Tibial nerve (tissue), 4 donors: ENCODE measurements at regions not wholly inside any gene's neighbourhood (a gene's known extent, or its start where the extent isn't known, plus 50 kb on each side); places are given as distances from the start of the nearest gene placed in this dataset.
"Not testable (repeated sequence)": the region's sequence is repeated elsewhere in the genome, so short reads cannot be mapped to it uniquely, and the experiment has no call there.

Experiments used
- EP300 ChIP-seq, 2 donors: sonication (generic); formaldehyde crosslinking; IDR thresholded peaks; one replicate each; pipeline ENCODE4 v1.6.1; 2017; ENCODE audit warnings: antibody characterized with exemption in 2 of 2, mild to moderate bottlenecking in 1 of 2
- POLR2A ChIP-seq, 2 donors: fragments of 450-650 bp; IDR thresholded peaks; one replicate each; pipeline ENCODE4 v1.6.1; 2017; ENCODE audit warnings: antibody characterized with exemption in 2 of 2, mild to moderate bottlenecking in 2 of 2, moderate library complexity in 2 of 2
- TF ChIP-seq, protein P1 (sequence below), 5 experiments: fragments of 200-600 bp in 3 of 5; fragments of 450-650 bp in 2 of 5; sonication (generic) in 3 of 5; IDR thresholded peaks; one replicate each; pipeline ENCODE4 v1.5.1; 2016 to 2019; ENCODE audit warnings: antibody characterized with exemption in 5 of 5, mild to moderate bottlenecking in 3 of 5, moderate library complexity in 2 of 5

GRCh38 chr21:9727187-9727586 lies 794.2 kb upstream of the TPTE start:
- TF ChIP-seq, protein P1, sequence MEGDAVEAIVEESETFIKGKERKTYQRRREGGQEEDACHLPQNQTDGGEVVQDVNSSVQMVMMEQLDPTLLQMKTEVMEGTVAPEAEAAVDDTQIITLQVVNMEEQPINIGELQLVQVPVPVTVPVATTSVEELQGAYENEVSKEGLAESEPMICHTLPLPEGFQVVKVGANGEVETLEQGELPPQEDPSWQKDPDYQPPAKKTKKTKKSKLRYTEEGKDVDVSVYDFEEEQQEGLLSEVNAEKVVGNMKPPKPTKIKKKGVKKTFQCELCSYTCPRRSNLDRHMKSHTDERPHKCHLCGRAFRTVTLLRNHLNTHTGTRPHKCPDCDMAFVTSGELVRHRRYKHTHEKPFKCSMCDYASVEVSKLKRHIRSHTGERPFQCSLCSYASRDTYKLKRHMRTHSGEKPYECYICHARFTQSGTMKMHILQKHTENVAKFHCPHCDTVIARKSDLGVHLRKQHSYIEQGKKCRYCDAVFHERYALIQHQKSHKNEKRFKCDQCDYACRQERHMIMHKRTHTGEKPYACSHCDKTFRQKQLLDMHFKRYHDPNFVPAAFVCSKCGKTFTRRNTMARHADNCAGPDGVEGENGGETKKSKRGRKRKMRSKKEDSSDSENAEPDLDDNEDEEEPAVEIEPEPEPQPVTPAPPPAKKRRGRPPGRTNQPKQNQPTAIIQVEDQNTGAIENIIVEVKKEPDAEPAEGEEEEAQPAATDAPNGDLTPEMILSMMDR (IDR thresholded peaks at IDR 0.05) = not testable (repeated sequence)
- not testable (repeated sequence) for TF ChIP-seq POLR2A, EP300 (IDR thresholded peaks at IDR 0.05)
